ENCODE measurements at regions not wholly inside any gene's neighbourhood (a gene's known extent, or its start where the extent isn't known, plus 50 kb on each side); places are given as distances from the start of the nearest gene placed in this dataset.

- no peak for TF ChIP-seq CTCF (conservative IDR thresholded peaks at IDR 0.05; ENCODE audit: low read depth)
- no peak overlapping the region for H3K27ac ChIP-seq
- DNase-seq (ENCODE audit: low spot score), result no peak
- POLR2A ChIA-PET (ENCODE audit: low non-redundant PET), result no interaction called here
- CTCF ChIA-PET, result interaction anchor here (1.0 to 1.1 kb wide), 2 partner anchors 58 to 157 kb away, joined by 3 to 4 read pairs; no protein-coding TSS in a partner anchor
Measured at GRCh38 chr7:22669692-22670421, 57.1 kb upstream of the IL6 start.

- H3K27ac ChIP-seq, result no peak overlapping the region
- ChIA-PET POLR2A (ENCODE audit: low non-redundant PET) (no interaction called here), CTCF (interaction anchor here (1.0 kb wide), 1 partner anchor 157 kb away, joined by 3 read pairs; no protein-coding TSS in a partner anchor)
- no peak for DNase-seq (ENCODE audit: low spot score)
- TF ChIP-seq CTCF (conservative IDR thresholded peaks at IDR 0.05; ENCODE audit: low read depth), result no peak
Measured at GRCh38 chr7:22668971-22669401, 58.0 kb upstream of the IL6 start.

- POLR2A ChIA-PET (ENCODE audit: low non-redundant PET), result no interaction called here
- TF ChIP-seq CTCF (conservative IDR thresholded peaks at IDR 0.05; ENCODE audit: low read depth), result no peak
- CTCF ChIA-PET, result interaction anchor here (0.5 to 0.7 kb wide), 2 partner anchors 57 to 418 kb away, joined by 3 read pairs; no protein-coding TSS in a partner anchor
- peak overlapping the region; percentile 65 for H3K27ac ChIP-seq
- peak; percentile 87 for DNase-seq (ENCODE audit: low spot score)
Measured at GRCh38 chr7:22667562-22668239, 59.3 kb upstream of the IL6 start.

GRCh38 chr7:22667187-22667561, 59.8 kb upstream of the IL6 start:
- CTCF ChIA-PET, result interaction anchor here (0.7 kb wide), 2 partner anchors 58 to 106 kb away, joined by 3 read pairs; no protein-coding TSS in a partner anchor
- peak overlapping the region; percentile 65 for H3K27ac ChIP-seq
- POLR2A ChIA-PET (ENCODE audit: low non-redundant PET), result no interaction called here

GRCh38 chr7:22666732-22667131, 60.3 kb upstream of the IL6 start:
- ChIA-PET POLR2A (ENCODE audit: low non-redundant PET) (no interaction called here), CTCF (interaction anchor here (0.7 kb wide), 1 partner anchor 105 kb away, joined by 3 read pairs; no protein-coding TSS in a partner anchor)
- no peak for TF ChIP-seq CTCF (conservative IDR thresholded peaks at IDR 0.05; ENCODE audit: low read depth)
- DNase-seq (ENCODE audit: low spot score), result peak; percentile 45
- peak overlapping the region; percentile 65; the same call in 1 of the 2 replicates for H3K27ac ChIP-seq

More at GRCh38 chr7:22667187-22667561, 59.8 kb upstream of the IL6 start:
- TF ChIP-seq CTCF (conservative IDR thresholded peaks at IDR 0.05; ENCODE audit: low read depth), result no peak
- DNase-seq (ENCODE audit: low spot score), result no peak

- POLR2A ChIA-PET (ENCODE audit: low non-redundant PET), result no interaction called here
- DNase-seq (ENCODE audit: low spot score), result no peak
- CTCF ChIA-PET, result no interaction called here
- no peak overlapping the region for H3K27ac ChIP-seq
- TF ChIP-seq CTCF (conservative IDR thresholded peaks at IDR 0.05; ENCODE audit: low read depth), result no peak
Measured at GRCh38 chr7:22665923-22666322, 61.1 kb upstream of the IL6 start.

Data from RWPE1 (cell line).